SK-N-SH (cell line): ENCODE measurements at regions not wholly inside any gene's neighbourhood (a gene's known extent, or its start where the extent isn't known, plus 50 kb on each side); places are given as distances from the start of the nearest gene placed in this dataset.

Source experiments
- CTCF ChIA-PET: fragments of 300-600, 350-600 bp; formaldehyde crosslinking; extraction: SDS; loops from one replicate; lab custom pipeline; 2021; lab: Yijun Ruan, JAX
- POLR2A ChIA-PET: fragments of 350-600 bp; sonication (Branson Sonifier 250); formaldehyde crosslinking; extraction: SDS; loops from one replicate; lab custom pipeline; 2020; ENCODE audit warnings: antibody characterized with exemption, inconsistent platforms; lab: Yijun Ruan, JAX
- DNase-seq: peaks from one replicate; pipeline ENCODE4 v3.0.0; 2012
- H2AFZ ChIP-seq: fragments of 200-600 bp; sonication (generic); 2 replicates; pipeline ENCODE4 v1.8.1; 2016; ENCODE audit warnings: antibody characterized with exemption, mild to moderate bottlenecking, low read depth
- H3F3A ChIP-seq: fragments of 200-600 bp; sonication (generic); replicated peaks from 2 replicates; pipeline ENCODE3; 2016; ENCODE audit warnings: antibody characterized with exemption, mild to moderate bottlenecking; ENCODE audit not compliant: insufficient read depth
- H3K27ac ChIP-seq, 2 experiments: fragments of 200-500 bp in 1 of 2; fragments of 200-600 bp in 1 of 2; sonication (Bioruptor generic) in 1 of 2; sonication (generic), shearing (Covaris generic) in 1 of 2; 2 replicates each; pipeline versions ENCODE4 v1.5.1 to v1.6.1; 2014 to 2016; ENCODE audit warnings: low read depth in 2 of 2, inconsistent platforms in 1 of 2, low read length in 1 of 2, mild to moderate bottlenecking in 1 of 2, mixed read lengths in 1 of 2
- H3K27me3 ChIP-seq: fragments of 200-600 bp; sonication (generic), shearing (Covaris generic); 2 replicates; pipeline ENCODE4 v1.6.1; 2016; ENCODE audit warnings: mixed run types; ENCODE audit not compliant: insufficient read depth
- H3K36me3 ChIP-seq, 2 experiments: fragments of 200-500 bp in 1 of 2; fragments of 200-600 bp in 1 of 2; sonication (Bioruptor generic) in 1 of 2; sonication (generic) in 1 of 2; replicated peaks in 1 of 2; 2 replicates each; pipeline versions ENCODE3 to v1.5.1; 2014 to 2016; ENCODE audit warnings: low read length in 1 of 2, mild to moderate bottlenecking in 1 of 2; ENCODE audit not compliant: insufficient read depth in 2 of 2, control insufficient read depth in 1 of 2
- H3K4me1 ChIP-seq, 2 experiments: fragments of 200-500 bp in 1 of 2; fragments of 200-600 bp in 1 of 2; sonication (Bioruptor generic) in 1 of 2; sonication (generic), shearing (Covaris generic) in 1 of 2; 2 replicates each; pipeline versions ENCODE4 v1.5.1 to v1.6.1; 2014 to 2016; ENCODE audit warnings: low read depth in 1 of 2, low read length in 1 of 2, mixed run types in 1 of 2; ENCODE audit not compliant: insufficient read depth in 2 of 2, control insufficient read depth in 1 of 2
- H3K4me2 ChIP-seq: fragments of 200-600 bp; sonication (generic), shearing (Covaris generic); 2 replicates; pipeline ENCODE4 v1.6.1; 2017; ENCODE audit warnings: mixed run types
- H3K4me3 ChIP-seq, 2 experiments: fragments of 200-500 bp in 1 of 2; fragments of 200-600 bp in 1 of 2; sonication (Bioruptor generic) in 1 of 2; sonication (generic), shearing (Covaris generic) in 1 of 2; 2 replicates each; pipeline versions ENCODE4 v1.5.1 to v1.8.1; 2014 to 2016; ENCODE audit warnings: low read depth in 2 of 2, inconsistent platforms in 1 of 2, low read length in 1 of 2, mild to moderate bottlenecking in 1 of 2, mixed read lengths in 1 of 2, moderate library complexity in 1 of 2
- H3K79me2 ChIP-seq: fragments of 200-600 bp; sonication (generic); 2 replicates; pipeline ENCODE4 v1.8.1; 2017; ENCODE audit warnings: mild to moderate bottlenecking; ENCODE audit not compliant: insufficient read depth
- H3K9ac ChIP-seq: fragments of 200-600 bp; sonication (generic); 2 replicates; pipeline ENCODE4 v1.6.1; 2017; ENCODE audit warnings: mixed run types
- H3K9me2 ChIP-seq: fragments of 200-600 bp; sonication (generic); 2 replicates; pipeline ENCODE4 v1.6.1; 2017; ENCODE audit warnings: mixed run types
- H3K9me3 ChIP-seq: fragments of 200-600 bp; sonication (generic); 2 replicates; pipeline ENCODE4 v1.6.1; 2017; ENCODE audit warnings: mixed run types, mild to moderate bottlenecking, moderate library complexity
- H4K20me1 ChIP-seq: fragments of 200-600 bp; sonication (generic); 2 replicates; pipeline ENCODE4 v1.6.1; 2017; ENCODE audit warnings: mild to moderate bottlenecking, mixed run types; ENCODE audit not compliant: insufficient read depth
- CHD2 ChIP-seq: fragments of 150-350 bp; IDR thresholded peaks from 2 replicates; pipeline ENCODE4 v1.6.1; 2018; ENCODE audit warnings: low read length; ENCODE audit not compliant: partially characterized antibody
- ELF1 ChIP-seq: IDR thresholded peaks from 2 replicates; pipeline ENCODE4 v1.4.0; 2012
- FOSL2 ChIP-seq: IDR thresholded peaks from 2 replicates; pipeline ENCODE4 v1.4.0; 2012; ENCODE audit warnings: low read depth, mild to moderate bottlenecking, moderate library complexity, borderline replicate concordance
- FOXM1 ChIP-seq: IDR thresholded peaks from 2 replicates; pipeline ENCODE4 v1.4.0; 2012; ENCODE audit warnings: low read depth, mild to moderate bottlenecking
- GABPA ChIP-seq: IDR thresholded peaks from 2 replicates; pipeline ENCODE4 v1.4.0; 2012; ENCODE audit warnings: low read depth, mild to moderate bottlenecking
- IRF3 ChIP-seq: fragments of 150-350 bp; IDR thresholded peaks from 2 replicates; pipeline ENCODE4 v1.6.1; 2016; ENCODE audit warnings: mild to moderate bottlenecking, low read depth, low read length
- MXI1 ChIP-seq: IDR thresholded peaks from 2 replicates; pipeline ENCODE4 v1.6.1; 2012; ENCODE audit warnings: mild to moderate bottlenecking, low read depth, low read length, improper control_type of control experiment
- NRF1 ChIP-seq: IDR thresholded peaks from 2 replicates; pipeline ENCODE4 v1.6.1; 2012; ENCODE audit warnings: low read depth, mild to moderate bottlenecking, low read length
- PBX3 ChIP-seq: IDR thresholded peaks from 2 replicates; pipeline ENCODE4; 2012
- REST ChIP-seq: IDR thresholded peaks from 2 replicates; pipeline ENCODE4 v1.6.1; 2012; ENCODE audit warnings: mild to moderate bottlenecking, low read depth, low read length, moderate library complexity
- SIN3A ChIP-seq: IDR thresholded peaks from 2 replicates; pipeline ENCODE4 v1.6.1; 2012; ENCODE audit warnings: low read depth, mild to moderate bottlenecking, low read length, moderate library complexity, borderline replicate concordance
- SMC3 ChIP-seq: IDR thresholded peaks from 2 replicates; pipeline ENCODE4 v1.6.1; 2012; ENCODE audit warnings: low read depth, low read length, improper control_type of control experiment
- USF1 ChIP-seq: IDR thresholded peaks from 2 replicates; pipeline ENCODE4 v1.4.0; 2012; ENCODE audit warnings: low read depth, borderline replicate concordance
- YY1 ChIP-seq: IDR thresholded peaks from 2 replicates; pipeline ENCODE4 v1.4.0; 2012; ENCODE audit warnings: low read depth, mild to moderate bottlenecking
- WGBS: methylation state at CpG from one replicate; pipeline ENCODE4 v1.1.6; 2017; ENCODE audit warnings: low lambda C conversion rate; 5-methylcytosine and 5-hydroxymethylcytosine counted together

- CTCF ChIA-PET, result no interaction called here
- Histone ChIP-seq H4K20me1 (no peaks in the 10 kb centered on the region), H2AFZ (no peak overlapping the region; the same call in 1 of the 2 replicates), H3K36me3 (no peaks in the 10 kb centered on the region), H3K4me3 (no peak overlapping the region), H3K9me3 (no peaks in the 10 kb centered on the region)
- WGBS, result 36% methylated on average over 1 of the region's 1 CpG
- POLR2A ChIA-PET, result no interaction called here
- DNase-seq, result no peak
- no peak for TF ChIP-seq SIN3A
- TF ChIP-seq GABPA, result no peak
- TF ChIP-seq, all 33 proteins: peak for 0
- H3F3A ChIP-seq, result no peaks in the 10 kb centered on the region
- no peak overlapping the region for H3K4me2 ChIP-seq
- H3K79me2 ChIP-seq, result no peaks in the 10 kb centered on the region
- no peak overlapping the region for H3K27ac ChIP-seq
- no peaks in the 10 kb centered on the region for H3K27me3 ChIP-seq
- no peak overlapping the region for H3K9ac ChIP-seq
- H3K4me1 ChIP-seq, result peaks cover 0 to 5% of the 10 kb centered on the region in 2 experiments; a peak in 1 of 4 replicates
- no peaks in the 10 kb centered on the region for H3K9me2 ChIP-seq
Observed at GRCh38 chr1:113275083-113275482, 115.2 kb upstream of the MAGI3 start.

GRCh38 chr1:113275691-113276090, 114.6 kb upstream of the MAGI3 start:
- 80% methylated on average over 2 of the region's 2 CpGs for WGBS
- TF ChIP-seq SIN3A (no peak), CHD2 (no peak), FOXM1 (no peak), GABPA (no peak), USF1 (no peak), MXI1 (no peak)
- TF ChIP-seq, all 33 proteins: peak for 0
- no peak for DNase-seq
- Histone ChIP-seq H3K9ac (no peak overlapping the region), H3K9me2 (no peaks in the 10 kb centered on the region), H3K79me2 (no peaks in the 10 kb centered on the region), H3K36me3 (no peaks in the 10 kb centered on the region), H2AFZ (no peak overlapping the region), H3F3A (no peaks in the 10 kb centered on the region), H3K9me3 (no peaks in the 10 kb centered on the region), H3K27ac (no peak overlapping the region; a peak in 1 of 4 replicates), H3K4me3 (no peak overlapping the region), H4K20me1 (no peaks in the 10 kb centered on the region), H3K4me2 (no peak overlapping the region), H3K4me1 (peaks cover 0 to 5% of the 10 kb centered on the region in 2 experiments; a peak in 1 of 4 replicates), H3K27me3 (no peaks in the 10 kb centered on the region)
- POLR2A ChIA-PET, result no interaction called here
- CTCF ChIA-PET, result interaction anchor here (0.6 to 0.9 kb wide), 2 partner anchors 25 to 260 kb away, joined by 3 read pairs; no protein-coding TSS in a partner anchor

GRCh38 chr1:113276507-113276906, 113.8 kb upstream of the MAGI3 start:
- Histone ChIP-seq H3K9me2 (no peaks in the 10 kb centered on the region), H3F3A (no peaks in the 10 kb centered on the region), H2AFZ (no peak overlapping the region), H3K79me2 (no peaks in the 10 kb centered on the region), H3K4me3 (no peak overlapping the region), H3K27me3 (no peaks in the 10 kb centered on the region), H3K4me1 (peaks cover 0 to 6% of the 10 kb centered on the region in 2 experiments; a peak in 2 of 4 replicates), H3K27ac (no peak overlapping the region), H4K20me1 (no peaks in the 10 kb centered on the region), H3K36me3 (no peaks in the 10 kb centered on the region), H3K4me2 (no peak overlapping the region), H3K9ac (no peak overlapping the region), H3K9me3 (no peaks in the 10 kb centered on the region)
- POLR2A ChIA-PET, result no interaction called here
- CTCF ChIA-PET, result interaction anchor here (0.9 kb wide), 1 partner anchor 26 kb away, joined by 3 read pairs; no protein-coding TSS in a partner anchor
- DNase-seq, result no peak
- WGBS, result 87% methylated on average over 4 of the region's 4 CpGs
- no peak for TF ChIP-seq NRF1
- no peak for TF ChIP-seq ELF1
- no peak for TF ChIP-seq CHD2
- TF ChIP-seq YY1, result no peak
- no peak for TF ChIP-seq PBX3
- no peak for TF ChIP-seq REST
- no peak for TF ChIP-seq FOSL2
- TF ChIP-seq IRF3, result no peak
- TF ChIP-seq SMC3, result no peak
- TF ChIP-seq, all 33 proteins: peak for 0
